WTC11 (cell line): ENCODE measurements at regions not wholly inside any gene's neighbourhood (a gene's known extent, or its start where the extent isn't known, plus 50 kb on each side); places are given as distances from the start of the nearest gene placed in this dataset.

Experiments used
- USF2 ChIP-seq: sonication (generic); formaldehyde crosslinking; IDR thresholded peaks from 2 replicates; pipeline ENCODE4 v1.8.1; 2023; ENCODE audit warnings: mild to moderate bottlenecking, missing genetic modification reagents, moderate library complexity
- ZNF232 ChIP-seq: sonication (generic); formaldehyde crosslinking; IDR thresholded peaks from 2 replicates; pipeline ENCODE4 v1.8.0; 2022; ENCODE audit warnings: mild to moderate bottlenecking, missing genetic modification reagents

- TF ChIP-seq ZNF232 (CRISPR knock-in tag) (no peak), USF2 (CRISPR knock-in tag) (no peak)
These were observed 223.3 kb upstream of the SFSWAP start for GRCh38 chr12:131487388-131488124.
